KMS-11 (cell line): ENCODE measurements at regions not wholly inside any gene's neighbourhood (a gene's known extent, or its start where the extent isn't known, plus 50 kb on each side); places are given as distances from the start of the nearest gene placed in this dataset.

Experiments used
- H2AFZ ChIP-seq: fragments of 200-600 bp; sonication (generic); 2 replicates; pipeline ENCODE4 v1.6.1; 2016; ENCODE audit warnings: antibody characterized with exemption, mixed run types, low read depth
- H3K27ac ChIP-seq: fragments of 200-600 bp; sonication (generic); 2 replicates; pipeline ENCODE4 v1.6.1; 2016; ENCODE audit warnings: mild to moderate bottlenecking, mixed run types
- H3K27me3 ChIP-seq: fragments of 200-600 bp; sonication (generic); 2 replicates; pipeline ENCODE4 v1.6.1; 2017; ENCODE audit warnings: mild to moderate bottlenecking, low read depth, mixed run types, moderate library complexity; ENCODE audit not compliant: insufficient read depth
- H3K36me3 ChIP-seq: fragments of 200-600 bp; sonication (generic); 2 replicates; pipeline ENCODE4 v1.6.1; 2017; ENCODE audit warnings: mild to moderate bottlenecking, mixed run types; ENCODE audit not compliant: insufficient read depth
- H3K4me1 ChIP-seq: fragments of 200-600 bp; sonication (generic); 2 replicates; pipeline ENCODE4 v1.6.1; 2016; ENCODE audit warnings: mild to moderate bottlenecking, low read depth, mixed run types; ENCODE audit not compliant: poor library complexity, severe bottlenecking
- H3K4me2 ChIP-seq: fragments of 200-600 bp; sonication (generic); 2 replicates; pipeline ENCODE4 v1.7.0; 2016; ENCODE audit warnings: mild to moderate bottlenecking, mixed run types
- H3K4me3 ChIP-seq: fragments of 200-600 bp; sonication (generic); IDR thresholded peaks from 2 replicates; pipeline ENCODE4 v1.6.1; 2017; ENCODE audit warnings: low read depth, low read length, mixed read lengths; ENCODE audit not compliant: insufficient read depth
- H3K79me2 ChIP-seq: fragments of 200-600 bp; sonication (generic); 2 replicates; pipeline ENCODE4 v1.6.1; 2016; ENCODE audit warnings: low read depth, mixed run types; ENCODE audit not compliant: insufficient read depth
- H3K9ac ChIP-seq: fragments of 200-600 bp; sonication (generic); 2 replicates; pipeline ENCODE4 v1.6.1; 2016; ENCODE audit warnings: mild to moderate bottlenecking, mixed run types
- H4K20me1 ChIP-seq: fragments of 200-600 bp; sonication (generic); 2 replicates; pipeline ENCODE4 v1.6.1; 2016; ENCODE audit warnings: mild to moderate bottlenecking, mixed run types; ENCODE audit not compliant: insufficient read depth
- TF ChIP-seq, protein P1 (sequence below): fragments of 200-600 bp; sonication (generic); conservative IDR thresholded peaks from 2 replicates; pipeline ENCODE4 v1.6.1; 2017; ENCODE audit warnings: low read depth, mild to moderate bottlenecking, antibody characterized with exemption, low read length, moderate library complexity, mixed read lengths

GRCh38 chr10:31724296-31724695 is 204.3 kb downstream of the ARHGAP12 start:
- H3K27me3 ChIP-seq = no peaks in the 10 kb centered on the region
- H3K79me2 ChIP-seq = no peaks in the 10 kb centered on the region
- no peak overlapping the region for H3K4me3 ChIP-seq
- no peaks in the 10 kb centered on the region for H3K4me1 ChIP-seq
- TF ChIP-seq, protein P1, sequence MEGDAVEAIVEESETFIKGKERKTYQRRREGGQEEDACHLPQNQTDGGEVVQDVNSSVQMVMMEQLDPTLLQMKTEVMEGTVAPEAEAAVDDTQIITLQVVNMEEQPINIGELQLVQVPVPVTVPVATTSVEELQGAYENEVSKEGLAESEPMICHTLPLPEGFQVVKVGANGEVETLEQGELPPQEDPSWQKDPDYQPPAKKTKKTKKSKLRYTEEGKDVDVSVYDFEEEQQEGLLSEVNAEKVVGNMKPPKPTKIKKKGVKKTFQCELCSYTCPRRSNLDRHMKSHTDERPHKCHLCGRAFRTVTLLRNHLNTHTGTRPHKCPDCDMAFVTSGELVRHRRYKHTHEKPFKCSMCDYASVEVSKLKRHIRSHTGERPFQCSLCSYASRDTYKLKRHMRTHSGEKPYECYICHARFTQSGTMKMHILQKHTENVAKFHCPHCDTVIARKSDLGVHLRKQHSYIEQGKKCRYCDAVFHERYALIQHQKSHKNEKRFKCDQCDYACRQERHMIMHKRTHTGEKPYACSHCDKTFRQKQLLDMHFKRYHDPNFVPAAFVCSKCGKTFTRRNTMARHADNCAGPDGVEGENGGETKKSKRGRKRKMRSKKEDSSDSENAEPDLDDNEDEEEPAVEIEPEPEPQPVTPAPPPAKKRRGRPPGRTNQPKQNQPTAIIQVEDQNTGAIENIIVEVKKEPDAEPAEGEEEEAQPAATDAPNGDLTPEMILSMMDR = no peak
- H4K20me1 ChIP-seq = no peaks in the 10 kb centered on the region
- H3K9ac ChIP-seq = no peak overlapping the region
- no peaks in the 10 kb centered on the region for H3K36me3 ChIP-seq
- no peak overlapping the region for H3K27ac ChIP-seq
- no peak overlapping the region for H3K4me2 ChIP-seq
- no peak overlapping the region for H2AFZ ChIP-seq

DNA sequence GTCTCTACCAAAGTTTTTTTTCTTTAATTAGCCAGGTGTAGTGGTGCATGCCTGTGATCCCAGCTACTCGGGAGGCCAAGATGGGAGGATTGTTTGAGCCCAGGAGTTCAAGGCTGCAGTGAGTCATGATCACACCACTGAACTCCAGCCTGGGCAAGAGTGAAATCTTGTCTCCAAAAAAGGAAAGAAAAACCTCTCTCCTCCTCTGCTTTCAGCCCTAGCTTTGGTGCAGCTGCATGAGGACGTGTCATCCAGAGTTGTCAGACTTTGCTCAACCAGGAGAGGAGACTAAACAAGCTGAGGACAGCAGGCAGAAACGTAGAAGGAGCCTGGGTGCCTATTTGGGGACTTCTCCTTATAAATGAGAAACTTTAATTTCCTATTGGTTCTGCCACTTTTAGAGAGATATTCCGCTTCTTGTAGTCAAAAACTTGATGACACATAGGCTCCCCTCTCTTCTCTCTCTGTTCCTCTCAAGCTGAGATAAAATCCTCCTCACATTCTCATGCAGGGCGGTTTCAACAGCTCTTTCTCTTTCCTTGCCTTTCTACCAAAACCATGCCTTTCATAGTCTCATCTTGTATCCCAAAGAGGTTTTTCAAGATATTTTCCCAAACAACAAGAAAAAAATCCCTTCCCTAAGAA is 205.4 kb downstream of the ARHGAP12 start:
- Histone ChIP-seq H2AFZ (no peak overlapping the region), H3K36me3 (no peaks in the 10 kb centered on the region), H3K4me3 (no peak overlapping the region), H4K20me1 (no peaks in the 10 kb centered on the region), H3K4me1 (no peaks in the 10 kb centered on the region), H3K9ac (no peak overlapping the region), H3K4me2 (no peak overlapping the region), H3K27ac (no peak overlapping the region), H3K79me2 (no peaks in the 10 kb centered on the region), H3K27me3 (no peaks in the 10 kb centered on the region)
- TF ChIP-seq, protein P1 = no peak

DNA sequence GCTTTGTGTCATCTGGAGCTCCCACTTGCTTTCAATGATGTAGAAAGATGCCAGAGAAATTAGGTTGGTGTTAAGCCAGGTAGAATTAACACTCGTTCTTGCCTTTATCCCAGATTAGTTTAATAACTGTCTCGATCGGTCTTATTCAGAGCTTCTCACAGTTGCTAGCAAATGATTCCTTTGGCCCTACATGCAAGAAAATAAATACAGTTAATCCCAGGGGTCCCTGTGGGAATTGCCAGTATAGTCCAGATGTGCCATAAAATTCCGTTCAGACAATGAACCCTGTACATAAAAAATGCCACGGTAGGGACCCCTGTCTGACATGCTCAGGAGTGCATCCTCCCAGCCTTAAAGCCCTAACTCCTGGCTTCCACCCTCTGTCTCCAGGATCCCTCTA is 207.5 kb downstream of the ARHGAP12 start:
- no peak overlapping the region for H3K4me2 ChIP-seq
- H3K9ac ChIP-seq = no peak overlapping the region
- H3K36me3 ChIP-seq = no peaks in the 10 kb centered on the region
- H3K4me3 ChIP-seq = no peak overlapping the region
- no peaks in the 10 kb centered on the region for H3K27me3 ChIP-seq
- no peak overlapping the region for H3K27ac ChIP-seq
- H2AFZ ChIP-seq = no peak overlapping the region
- no peaks in the 10 kb centered on the region for H4K20me1 ChIP-seq
- TF ChIP-seq, protein P1 = no peak
- H3K4me1 ChIP-seq = no peaks in the 10 kb centered on the region
- H3K79me2 ChIP-seq = no peaks in the 10 kb centered on the region

- Histone ChIP-seq H3K27me3 (no peaks in the 10 kb centered on the region), H3K4me2 (no peak overlapping the region), H3K4me1 (no peaks in the 10 kb centered on the region), H3K4me3 (no peak overlapping the region), H3K36me3 (no peaks in the 10 kb centered on the region), H3K79me2 (no peaks in the 10 kb centered on the region), H3K27ac (no peak overlapping the region), H4K20me1 (no peaks in the 10 kb centered on the region), H3K9ac (no peak overlapping the region), H2AFZ (no peak overlapping the region)
- TF ChIP-seq, protein P1 = no peak
Observed at GRCh38 chr10:31720546-31720945, 208.1 kb downstream of the ARHGAP12 start.
